ENCODE measurements at regions not wholly inside any gene's neighbourhood (a gene's known extent, or its start where the extent isn't known, plus 50 kb on each side); places are given as distances from the start of the nearest gene placed in this dataset.

DNA sequence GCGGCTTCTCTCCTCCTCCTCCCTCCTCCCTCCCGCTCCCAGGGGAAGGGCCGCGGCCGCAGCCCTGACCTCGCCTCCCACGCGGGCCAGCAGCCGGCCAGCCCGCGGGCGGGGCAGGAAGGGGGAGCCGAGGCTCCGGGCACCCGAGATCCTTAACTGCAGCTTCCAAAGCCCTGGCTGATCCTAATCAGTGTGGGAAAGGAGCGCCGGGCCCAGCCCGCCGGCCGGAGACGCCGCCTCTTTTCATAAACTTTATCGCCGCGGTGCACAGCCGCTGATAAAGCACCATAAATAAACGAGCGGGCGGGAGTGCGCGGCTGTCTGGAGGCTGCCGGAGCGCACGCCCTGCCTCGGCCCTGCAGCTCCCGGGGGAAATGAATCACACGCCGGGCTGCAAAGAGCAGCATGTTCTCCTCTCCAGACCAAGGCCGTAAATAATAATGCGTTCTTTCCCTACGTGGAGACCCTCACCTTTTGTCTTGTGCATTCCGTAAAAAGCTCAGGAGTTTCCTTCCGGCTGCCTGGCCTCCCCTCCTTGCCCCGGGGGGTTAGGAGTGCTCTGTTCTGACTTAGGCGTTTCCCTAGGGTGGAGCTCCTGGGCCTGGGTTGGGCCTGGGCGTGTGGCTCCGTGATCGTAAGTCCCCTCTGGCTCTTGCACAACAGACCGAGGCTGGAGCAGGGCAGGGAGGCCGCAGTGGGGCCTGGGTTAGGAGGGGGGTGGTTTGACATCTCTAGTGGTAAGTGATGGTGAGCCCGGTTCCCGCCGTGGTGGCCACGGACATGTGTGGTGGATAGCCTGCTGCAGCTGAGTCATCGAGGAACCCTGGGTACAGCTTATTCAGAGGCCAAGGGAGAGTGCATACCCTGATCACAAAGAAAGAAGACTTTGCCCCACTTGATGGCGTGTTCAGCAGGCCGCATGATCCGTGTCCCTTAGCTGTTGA lies 132.6 kb upstream of the HES1 start:
- Mint-ChIP-seq H3K4me1 (peaks cover 23 to 42% (median 30%) of the 10 kb centered on the region in 3 donors), H3K9me3 (no peaks in the 10 kb centered on the region), H3K27me3 (peaks cover 6% of the 10 kb centered on the region), H3K4me3 (peak overlapping the region; percentile 10 to 92 (median 82)), H3K27ac (peak overlapping the region in 1 of 3 donors; percentile 82), H3K36me3 (no peaks in the 10 kb centered on the region)

DNA sequence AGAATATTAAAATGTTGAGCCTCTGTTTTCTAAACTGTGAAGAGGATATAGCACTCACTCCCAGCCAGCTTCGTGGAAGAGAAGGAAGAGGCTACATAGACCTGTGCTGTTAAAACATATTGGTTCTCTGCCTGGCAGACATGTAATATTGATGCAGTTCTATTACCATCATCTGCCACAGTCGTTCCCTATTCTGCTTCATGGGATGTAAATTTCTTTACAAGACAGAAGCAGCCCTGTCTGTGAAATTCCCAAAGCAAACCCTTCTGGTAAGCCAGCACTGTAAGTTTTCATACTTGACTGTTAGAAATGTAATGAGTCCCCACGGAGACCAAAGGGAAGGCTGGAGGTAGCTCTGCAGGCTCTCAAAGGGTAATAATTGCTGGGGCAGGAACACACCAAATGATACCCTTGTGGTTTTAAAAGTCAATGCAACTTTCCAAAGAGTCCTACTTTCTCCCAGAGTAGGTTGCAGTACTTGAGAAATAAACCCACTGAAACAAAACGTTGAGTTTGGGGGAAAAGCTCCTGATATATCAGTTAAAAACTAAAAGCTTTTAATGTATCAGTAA lies 129.9 kb upstream of the HES1 start:
- H3K4me3 Mint-ChIP-seq, result no peak overlapping the region
- H3K9me3 Mint-ChIP-seq, result no peaks in the 10 kb centered on the region
- H3K27me3 Mint-ChIP-seq, result peaks cover 5% of the 10 kb centered on the region
- H3K27ac Mint-ChIP-seq, result no peak overlapping the region
- H3K4me1 Mint-ChIP-seq, result peaks cover 23 to 36% (median 29%) of the 10 kb centered on the region in 3 donors
- H3K36me3 Mint-ChIP-seq, result no peaks in the 10 kb centered on the region

DNA sequence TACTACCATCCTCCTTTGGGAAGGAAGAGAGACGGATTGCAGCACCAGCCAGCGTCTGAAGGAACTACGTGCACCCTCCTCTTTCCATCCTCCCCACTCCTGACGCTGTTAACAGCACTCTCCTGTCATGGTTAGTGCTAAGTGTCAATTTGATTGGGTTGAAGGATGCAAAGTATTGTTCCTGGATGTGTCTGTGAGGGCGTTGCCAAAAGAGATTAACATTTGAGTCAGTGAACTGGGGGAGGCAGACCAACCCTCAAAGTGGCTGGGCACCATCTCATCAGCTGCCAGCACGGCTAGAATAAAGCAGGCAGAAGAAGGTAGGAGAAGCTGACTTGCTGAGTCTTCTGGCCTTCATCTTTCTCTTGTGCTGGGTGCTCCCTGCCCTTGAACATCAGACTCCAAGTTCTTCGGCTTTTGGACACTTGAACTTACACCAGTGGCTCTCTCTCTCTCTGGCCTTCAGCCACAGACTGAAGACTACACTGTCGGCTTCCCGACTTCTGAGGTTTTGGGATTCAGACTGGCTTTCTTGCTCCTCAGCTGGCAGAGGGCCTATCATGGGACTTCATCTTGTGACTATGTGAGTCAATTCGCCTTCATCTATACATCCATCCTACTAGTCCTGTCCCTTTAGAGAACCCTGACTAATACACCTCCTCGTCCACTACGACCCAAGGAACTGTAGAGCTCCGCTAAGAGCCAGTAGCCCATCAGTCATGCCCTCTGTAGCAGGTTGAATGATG lies 128.2 kb upstream of the HES1 start:
- H3K27ac Mint-ChIP-seq, result no peak overlapping the region
- H3K36me3 Mint-ChIP-seq, result no peaks in the 10 kb centered on the region
- no peaks in the 10 kb centered on the region for H3K9me3 Mint-ChIP-seq
- peaks cover 3% of the 10 kb centered on the region for H3K27me3 Mint-ChIP-seq
- H3K4me3 Mint-ChIP-seq, result no peak overlapping the region
- H3K4me1 Mint-ChIP-seq, result peaks cover 18 to 31% (median 28%) of the 10 kb centered on the region in 3 donors

DNA sequence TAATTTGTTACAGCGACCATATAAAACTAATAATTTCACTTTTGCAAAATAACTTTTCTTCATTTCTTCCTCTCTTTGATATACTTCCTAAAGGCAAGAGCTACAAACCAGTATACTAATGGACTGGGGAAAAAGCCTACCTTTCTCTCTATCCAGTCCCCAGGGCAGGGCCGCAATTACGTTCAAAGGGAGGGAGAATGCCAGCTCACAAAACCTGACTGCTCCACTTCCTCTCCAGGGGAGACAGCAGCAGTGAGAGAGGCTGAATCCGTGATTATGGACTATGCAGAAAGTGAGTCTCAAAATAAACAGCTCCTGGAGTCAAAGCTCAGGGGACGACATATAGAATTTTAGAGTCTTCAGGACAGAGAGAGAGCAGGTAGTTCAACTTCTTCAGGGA lies 126.9 kb upstream of the HES1 start:
- H3K27ac Mint-ChIP-seq, result peak overlapping the region in 1 of 3 donors; percentile 23
- H3K27me3 Mint-ChIP-seq, result peaks cover 2% of the 10 kb centered on the region
- H3K9me3 Mint-ChIP-seq, result no peaks in the 10 kb centered on the region
- H3K4me1 Mint-ChIP-seq, result peaks cover 9 to 21% (median 19%) of the 10 kb centered on the region in 3 donors
- H3K4me3 Mint-ChIP-seq, result no peak overlapping the region
- no peaks in the 10 kb centered on the region for H3K36me3 Mint-ChIP-seq

DNA sequence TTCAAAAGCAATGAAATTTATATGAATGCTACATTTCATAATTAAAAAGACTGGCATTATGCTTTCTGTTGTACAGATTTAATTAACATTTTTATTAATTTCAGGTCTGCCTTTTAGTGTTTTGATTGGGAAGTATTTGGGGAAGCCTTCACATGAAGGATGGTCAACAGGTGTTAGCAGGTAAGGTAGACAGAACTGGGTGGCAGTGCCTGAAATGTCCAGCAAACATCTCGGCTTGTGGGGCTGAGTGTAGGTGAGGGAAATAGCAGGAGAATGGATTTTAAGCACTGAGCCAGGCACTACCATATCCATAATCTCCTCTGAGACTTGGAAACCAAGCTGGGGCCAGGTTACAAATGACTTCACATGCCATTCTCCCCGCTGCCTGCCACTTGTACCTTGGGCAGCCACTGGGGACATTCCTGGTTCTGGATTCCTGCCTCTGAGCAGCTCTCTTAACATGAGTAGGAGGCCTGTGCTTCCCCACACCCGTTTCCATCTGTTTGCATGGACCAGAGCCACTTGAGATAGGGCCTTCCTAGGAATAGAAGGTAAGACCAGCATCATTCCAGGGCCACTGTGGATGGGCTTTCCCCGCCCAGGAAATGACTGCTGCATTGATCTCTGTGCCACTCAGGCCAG lies 125.9 kb upstream of the HES1 start:
- Mint-ChIP-seq H3K4me3 (no peak overlapping the region), H3K27me3 (peaks cover 2% of the 10 kb centered on the region), H3K9me3 (no peaks in the 10 kb centered on the region), H3K36me3 (no peaks in the 10 kb centered on the region), H3K4me1 (peaks cover 9 to 17% (median 11%) of the 10 kb centered on the region in 3 donors), H3K27ac (no peak overlapping the region)

DNA sequence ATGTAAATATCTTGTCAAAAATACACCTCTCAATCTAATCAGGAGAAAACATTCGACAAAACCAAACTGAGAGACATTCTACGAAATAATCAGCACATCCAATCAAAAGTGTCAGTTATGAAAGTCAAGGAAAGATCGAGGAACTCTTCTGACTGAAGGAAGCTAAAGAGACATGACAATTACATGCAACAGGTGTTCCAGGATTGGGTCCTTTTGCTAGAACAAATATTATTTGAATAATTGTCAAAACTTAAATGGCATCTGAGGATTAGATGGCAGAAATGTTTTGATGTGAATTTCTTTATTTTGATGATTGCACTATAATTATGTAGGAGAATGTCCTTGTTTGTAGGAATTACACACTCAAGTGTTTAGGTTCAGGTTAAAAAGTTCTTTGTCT lies 124.1 kb upstream of the HES1 start:
- Mint-ChIP-seq H3K4me3 (no peak overlapping the region), H3K4me1 (peaks cover 0 to 4% (median 2%) of the 10 kb centered on the region in 3 donors), H3K27me3 (peaks cover 2% of the 10 kb centered on the region), H3K9me3 (no peaks in the 10 kb centered on the region), H3K27ac (no peak overlapping the region), H3K36me3 (no peaks in the 10 kb centered on the region)

DNA sequence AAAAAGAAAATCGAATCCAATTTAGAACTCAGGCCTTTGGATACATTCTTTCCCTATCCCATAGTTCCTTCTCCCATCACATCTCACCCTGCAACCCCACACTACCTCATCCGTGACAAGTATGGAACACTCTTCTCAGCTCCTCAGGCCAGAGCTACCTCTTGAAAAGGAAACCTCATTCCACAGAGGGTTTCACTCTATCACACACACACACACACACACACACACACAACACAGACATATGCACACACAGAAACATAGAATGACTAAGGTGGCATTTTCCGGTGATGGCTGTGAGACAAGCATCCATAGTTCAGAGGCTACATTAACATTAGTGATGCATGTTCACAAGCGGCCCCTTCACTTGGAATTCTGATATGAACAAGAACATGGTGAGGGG lies 122.0 kb upstream of the HES1 start:
- Mint-ChIP-seq H3K27ac (no peak overlapping the region), H3K9me3 (no peaks in the 10 kb centered on the region)

DNA sequence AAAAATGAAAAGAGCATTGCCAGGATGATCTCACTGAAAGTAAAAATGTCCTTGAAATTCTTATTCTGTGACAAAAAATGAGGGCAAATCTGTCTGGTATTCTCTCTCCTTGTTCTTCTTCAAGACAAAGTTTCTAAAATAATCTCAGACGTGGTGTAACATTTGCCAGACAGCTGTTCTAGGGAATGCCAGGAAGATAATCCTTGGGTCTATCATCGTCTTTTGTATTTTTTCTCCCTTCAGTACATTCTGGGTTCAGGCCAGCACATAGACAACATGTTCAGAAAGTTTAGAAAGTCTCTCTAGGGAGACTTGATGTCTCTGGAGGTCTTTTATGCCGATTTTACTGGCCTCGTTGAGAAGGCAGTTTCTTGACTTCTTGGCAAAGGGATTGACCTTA lies 121.2 kb upstream of the HES1 start:
- no peak overlapping the region for H3K27ac Mint-ChIP-seq
- no peaks in the 10 kb centered on the region for H3K36me3 Mint-ChIP-seq
- no peak overlapping the region for H3K4me3 Mint-ChIP-seq
- H3K4me1 Mint-ChIP-seq, result peaks cover 0 to 3% (median 0%) of the 10 kb centered on the region in 3 donors
- H3K9me3 Mint-ChIP-seq, result no peaks in the 10 kb centered on the region
- H3K27me3 Mint-ChIP-seq, result peaks cover 2% of the 10 kb centered on the region

More for the DNA sequence above, 122.0 kb upstream of the HES1 start:
- Mint-ChIP-seq H3K36me3 (no peaks in the 10 kb centered on the region), H3K4me1 (peaks cover 0 to 3% (median 0%) of the 10 kb centered on the region in 3 donors), H3K27me3 (peaks cover 2% of the 10 kb centered on the region), H3K4me3 (no peak overlapping the region)

DNA sequence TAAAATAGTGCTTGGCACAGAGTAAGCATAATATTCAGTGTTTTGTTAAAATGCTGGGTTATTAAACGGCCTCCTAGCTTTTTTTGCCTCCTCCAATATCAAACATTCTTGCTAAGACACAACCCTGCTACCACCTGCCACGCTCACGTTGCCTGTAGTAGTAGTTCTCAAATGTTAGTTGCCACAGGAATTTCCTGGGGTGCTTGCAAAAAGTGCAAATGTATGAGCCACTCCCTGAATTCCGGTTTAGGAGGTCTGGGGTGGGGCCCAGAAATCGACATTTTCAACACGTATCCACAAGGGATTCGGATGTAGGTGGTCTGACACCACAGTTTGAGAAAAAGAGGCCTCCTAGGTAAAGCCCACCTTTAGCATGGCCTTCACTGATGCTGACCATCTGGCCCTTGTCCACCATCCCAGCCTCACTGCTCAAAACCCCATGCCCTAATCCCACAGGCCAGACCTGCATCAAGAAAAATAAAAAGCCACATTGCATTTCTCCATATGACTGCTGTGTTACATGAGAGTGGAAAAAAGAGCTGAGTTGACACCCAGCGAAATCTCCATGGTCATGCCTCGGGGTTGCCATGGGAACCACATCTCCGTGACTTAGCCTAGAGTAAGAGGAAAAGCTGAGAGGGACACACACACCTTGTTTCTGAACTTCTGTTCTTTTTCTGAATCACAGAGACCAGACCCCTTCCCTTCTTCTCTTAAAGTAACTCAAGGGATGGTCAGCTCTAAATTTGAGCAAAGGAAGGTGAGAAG lies 116.4 kb upstream of the HES1 start:
- peaks cover 0 to 3% (median 0%) of the 10 kb centered on the region in 3 donors for H3K4me1 Mint-ChIP-seq
- no peak overlapping the region for H3K4me3 Mint-ChIP-seq
- peaks cover 0 to 2% (median 0%) of the 10 kb centered on the region in 3 donors for H3K9me3 Mint-ChIP-seq
- no peaks in the 10 kb centered on the region for H3K27me3 Mint-ChIP-seq
- H3K36me3 Mint-ChIP-seq, result no peaks in the 10 kb centered on the region
- no peak overlapping the region for H3K27ac Mint-ChIP-seq

DNA sequence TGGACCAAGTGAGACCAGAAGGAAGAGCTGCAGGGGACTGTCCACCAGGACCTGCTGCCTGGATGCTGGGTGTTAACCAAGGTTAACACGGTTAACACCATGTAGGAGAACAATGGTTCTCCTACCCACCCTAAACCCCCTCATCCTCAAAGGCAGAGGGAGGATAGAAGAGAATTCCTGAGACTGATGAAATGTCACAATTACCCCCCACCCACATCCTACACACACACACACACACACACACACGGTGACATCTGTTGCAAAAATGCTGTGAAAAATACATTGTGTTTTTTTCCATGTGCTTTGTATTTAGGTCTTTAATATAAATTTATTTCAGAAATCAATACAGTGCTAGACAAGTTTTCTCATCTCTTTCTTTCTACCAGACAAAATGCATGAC lies 113.9 kb upstream of the HES1 start:
- Mint-ChIP-seq H3K4me3 (no peak overlapping the region), H3K36me3 (peaks cover 2% of the 10 kb centered on the region), H3K4me1 (peaks cover 0 to 3% (median 0%) of the 10 kb centered on the region in 3 donors), H3K27ac (no peak overlapping the region), H3K27me3 (no peaks in the 10 kb centered on the region), H3K9me3 (peaks cover 0 to 2% (median 0%) of the 10 kb centered on the region in 3 donors)

DNA sequence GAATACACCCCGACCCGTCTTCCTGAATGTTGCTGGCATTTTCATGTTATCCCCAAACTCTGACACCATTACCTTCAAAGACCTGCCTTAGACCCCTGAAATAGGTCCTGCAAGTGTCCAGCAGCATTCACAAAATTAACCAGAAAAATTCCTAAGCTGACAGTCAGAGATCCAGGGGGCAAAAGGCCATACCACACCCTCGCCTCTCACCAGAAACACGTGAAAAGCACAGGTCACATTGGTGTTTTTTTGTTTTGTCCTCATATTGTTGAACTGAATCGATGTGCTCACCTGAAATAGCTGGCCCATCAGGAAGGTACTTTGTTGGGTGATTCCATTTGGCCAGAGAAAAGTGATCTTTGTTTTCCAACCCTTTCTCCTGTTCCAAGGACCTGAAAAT lies 113.1 kb upstream of the HES1 start:
- Mint-ChIP-seq H3K36me3 (peaks cover 2% of the 10 kb centered on the region), H3K4me1 (peaks cover 0 to 3% (median 0%) of the 10 kb centered on the region in 3 donors), H3K9me3 (peaks cover 0 to 6% (median 0%) of the 10 kb centered on the region in 3 donors)

DNA sequence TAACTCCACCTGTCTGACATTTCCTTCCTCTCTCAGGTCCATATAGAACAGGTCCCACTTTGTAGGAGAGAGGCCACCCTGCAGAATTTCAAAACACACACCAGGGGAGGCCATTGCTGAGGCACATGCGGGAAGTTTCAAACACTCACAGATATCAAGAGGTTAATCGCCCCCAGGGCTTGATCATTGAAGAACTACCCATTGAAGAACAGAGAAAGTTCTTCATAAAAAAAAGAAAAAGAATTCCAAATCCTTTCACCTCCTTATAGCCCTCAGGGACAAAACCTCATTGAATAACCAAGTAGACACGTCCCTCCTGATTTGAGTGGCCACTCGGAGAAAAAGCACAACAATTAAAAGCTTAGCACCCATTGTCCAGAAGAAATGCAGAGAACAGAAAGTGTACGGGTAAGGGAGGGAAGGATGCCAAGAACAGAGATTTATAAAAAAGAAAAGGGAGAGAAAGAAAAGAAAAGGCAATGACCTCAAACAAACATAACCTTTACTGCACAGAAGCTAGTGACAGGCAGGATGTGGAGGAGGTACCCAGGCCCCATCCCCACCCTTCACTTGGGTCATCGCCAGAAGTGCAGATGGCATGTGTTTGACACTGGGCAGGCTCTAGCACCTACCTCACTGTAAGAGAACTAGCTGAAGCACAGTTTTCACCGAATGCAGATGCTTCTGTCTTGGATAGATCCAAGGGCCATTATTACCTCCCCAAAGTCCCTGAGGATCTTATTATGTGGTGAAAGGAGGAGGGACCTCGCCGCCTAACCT lies 112.3 kb upstream of the HES1 start:
- Mint-ChIP-seq H3K27me3 (no peaks in the 10 kb centered on the region), H3K9me3 (peaks cover 0 to 6% (median 3%) of the 10 kb centered on the region in 3 donors), H3K27ac (no peak overlapping the region), H3K4me1 (peaks cover 4 to 8% (median 5%) of the 10 kb centered on the region in 3 donors), H3K36me3 (peaks cover 2% of the 10 kb centered on the region), H3K4me3 (no peak overlapping the region)

More for the DNA sequence above, 113.1 kb upstream of the HES1 start:
- H3K27ac Mint-ChIP-seq, result no peak overlapping the region
- H3K4me3 Mint-ChIP-seq, result no peak overlapping the region
- H3K27me3 Mint-ChIP-seq, result no peaks in the 10 kb centered on the region

DNA sequence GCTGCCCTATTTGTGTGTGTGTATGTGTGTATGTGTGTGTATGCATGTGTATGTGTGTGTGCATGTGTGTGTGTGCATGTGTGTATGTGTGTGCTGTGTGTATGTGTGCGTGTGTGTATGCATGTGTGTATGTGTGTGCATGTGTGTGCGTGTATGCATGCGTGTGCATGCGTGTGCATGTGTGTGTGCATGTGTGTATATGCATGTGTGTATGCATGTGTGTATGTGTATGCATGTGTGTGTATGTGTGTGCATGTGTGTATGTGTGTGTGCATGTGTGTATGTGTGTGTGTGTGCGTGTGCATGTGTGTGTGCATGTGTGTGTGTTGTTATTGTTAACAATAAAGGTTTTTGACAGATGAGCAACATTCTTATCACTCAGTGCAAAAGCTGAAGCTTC lies 110.8 kb upstream of the HES1 start:
- no peak overlapping the region for H3K27ac Mint-ChIP-seq
- peaks cover 2% of the 10 kb centered on the region for H3K36me3 Mint-ChIP-seq
- H3K27me3 Mint-ChIP-seq, result no peaks in the 10 kb centered on the region
- H3K4me1 Mint-ChIP-seq, result peaks cover 6 to 13% (median 7%) of the 10 kb centered on the region in 3 donors
- peaks cover 0 to 6% (median 5%) of the 10 kb centered on the region in 3 donors for H3K9me3 Mint-ChIP-seq
- H3K4me3 Mint-ChIP-seq, result no peak overlapping the region

All from IgD-negative memory B cell (primary cell).